ENCODE measurements at regions not wholly inside any gene's neighbourhood (a gene's known extent, or its start where the extent isn't known, plus 50 kb on each side); places are given as distances from the start of the nearest gene placed in this dataset.

- TF ChIP-seq POLR2A (IDR thresholded peaks at IDR 0.05) (no peak), CTCF (IDR thresholded peaks at IDR 0.05) (no peak)
These were observed 74.7 kb upstream of the FZD8 start for GRCh38 chr10:35716776-35717175.
